NCI-H1092 (cell line): ENCODE measurements at regions not wholly inside any gene's neighbourhood (a gene's known extent, or its start where the extent isn't known, plus 50 kb on each side); places are given as distances from the start of the nearest gene placed in this dataset.
"Not testable (repeated sequence)": the region's sequence is repeated elsewhere in the genome, so short reads cannot be mapped to it uniquely, and the experiment has no call there.

Experiments used
- DNase-seq: peaks from one replicate; lab custom pipeline; 2025; lab: John Stamatoyannopoulos, UW

GRCh38 chr4:189178125-189178746, 762.4 kb upstream of the FRG1 start:
- DNase-seq, result no peak

- no peak for DNase-seq
These were observed 754.8 kb upstream of the FRG1 start for GRCh38 chr4:189185810-189186432.

GRCh38 chr4:189187531-189188052, 753.1 kb upstream of the FRG1 start:
- DNase-seq, result no peak

- no peak for DNase-seq
These were observed 742.0 kb upstream of the FRG1 start for GRCh38 chr4:189198624-189199023.

GRCh38 chr4:189200353-189200752, 740.3 kb upstream of the FRG1 start:
- DNase-seq, result no peak

- peak; percentile 53 for DNase-seq
These were observed 738.3 kb upstream of the FRG1 start for GRCh38 chr4:189202182-189202868.

GRCh38 chr4:189202869-189203271, 737.8 kb upstream of the FRG1 start:
- DNase-seq, result no peak

GRCh38 chr4:189204616-189205015, 736.1 kb upstream of the FRG1 start:
- no peak for DNase-seq

- no peak for DNase-seq
These were observed 733.7 kb upstream of the FRG1 start for GRCh38 chr4:189206953-189207352.

GRCh38 chr4:189207872-189208271, 732.8 kb upstream of the FRG1 start:
- DNase-seq, result no peak

GRCh38 chr4:189215574-189215973, 725.1 kb upstream of the FRG1 start:
- no peak for DNase-seq

- DNase-seq, result no peak
These were observed 719.0 kb upstream of the FRG1 start for GRCh38 chr4:189221691-189222090.

GRCh38 chr4:189228726-189229125, 711.9 kb upstream of the FRG1 start:
- DNase-seq, result no peak

GRCh38 chr4:189232274-189232673, 708.4 kb upstream of the FRG1 start:
- DNase-seq, result no peak

GRCh38 chr4:189233754-189234153, 706.9 kb upstream of the FRG1 start:
- DNase-seq, result not testable (repeated sequence)

- DNase-seq, result not testable (repeated sequence)
These were observed 705.7 kb upstream of the FRG1 start for GRCh38 chr4:189234948-189235347.

GRCh38 chr4:189235599-189235998, 705.1 kb upstream of the FRG1 start:
- no peak for DNase-seq

- DNase-seq, result not testable (repeated sequence)
These were observed 704.4 kb upstream of the FRG1 start for GRCh38 chr4:189236321-189236720.

- DNase-seq, result no peak
These were observed 703.3 kb upstream of the FRG1 start for GRCh38 chr4:189237340-189237739.

- DNase-seq, result no peak
These were observed 685.0 kb upstream of the FRG1 start for GRCh38 chr4:189255636-189256035.

- DNase-seq, result no peak
These were observed 679.2 kb upstream of the FRG1 start for GRCh38 chr4:189261475-189261874.

- DNase-seq, result no peak
These were observed 675.2 kb upstream of the FRG1 start for GRCh38 chr4:189265515-189265914.

GRCh38 chr4:189267312-189267965, 673.2 kb upstream of the FRG1 start:
- DNase-seq, result no peak
